Activated T-cell treated with anti-CD3 and anti-CD28 coated beads for 1 hour (primary cell): ENCODE measurements at regions not wholly inside any gene's neighbourhood (a gene's known extent, or its start where the extent isn't known, plus 50 kb on each side); places are given as distances from the start of the nearest gene placed in this dataset.

Experiments used
- DNase-seq: peaks from one replicate; pipeline ENCODE4 v3.0.0-alpha.2; 2020; ENCODE audit warnings: low read depth

DNA sequence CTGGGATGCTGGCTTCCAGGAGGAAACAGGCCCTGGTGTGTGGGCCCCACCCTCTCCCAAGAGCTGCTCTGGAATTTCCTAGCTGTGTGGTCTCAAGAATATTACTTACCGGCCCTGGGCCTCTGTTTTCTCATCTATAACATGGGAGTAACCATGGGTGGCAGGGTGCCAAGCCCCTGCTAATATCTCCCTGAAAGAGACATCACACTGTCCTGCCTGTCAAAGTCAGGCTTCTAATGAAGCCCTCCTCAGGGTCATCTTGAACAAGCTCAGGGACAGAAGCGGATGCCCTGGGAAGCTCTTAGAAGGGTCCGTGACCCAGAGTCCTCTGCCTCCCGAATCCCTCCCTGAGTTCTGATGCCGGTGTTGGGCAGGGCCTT, 173.2 kb upstream of the HDAC4 start:
- DNase-seq, result no peak

DNA sequence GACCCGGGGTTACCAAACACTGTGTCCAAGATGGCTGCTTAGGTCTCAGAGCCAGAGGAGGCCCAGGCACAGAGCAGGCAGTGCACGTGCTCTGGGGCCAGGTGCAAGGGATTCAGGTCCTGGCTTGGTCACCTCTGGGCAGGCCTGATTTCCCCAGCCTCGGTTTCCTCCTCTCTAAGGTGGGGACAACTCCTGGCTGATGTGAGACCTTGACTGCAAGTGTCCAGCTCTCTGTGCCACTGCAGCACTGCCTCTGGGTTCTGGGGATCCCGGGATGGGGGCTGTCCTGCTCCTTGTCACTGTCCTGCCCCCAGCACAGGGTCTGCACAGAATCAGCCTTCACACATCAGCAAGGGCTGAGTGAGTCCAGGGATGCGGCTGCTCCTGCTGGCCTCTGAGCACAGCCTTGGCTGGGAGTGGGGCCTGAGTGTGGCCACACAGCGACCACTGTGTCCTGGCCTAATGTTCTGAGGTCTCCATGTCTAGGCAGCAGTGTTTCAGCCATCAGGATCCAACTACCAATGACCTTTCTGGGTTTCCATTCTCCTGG, 170.2 kb upstream of the HDAC4 start:
- DNase-seq, result no peak

DNA sequence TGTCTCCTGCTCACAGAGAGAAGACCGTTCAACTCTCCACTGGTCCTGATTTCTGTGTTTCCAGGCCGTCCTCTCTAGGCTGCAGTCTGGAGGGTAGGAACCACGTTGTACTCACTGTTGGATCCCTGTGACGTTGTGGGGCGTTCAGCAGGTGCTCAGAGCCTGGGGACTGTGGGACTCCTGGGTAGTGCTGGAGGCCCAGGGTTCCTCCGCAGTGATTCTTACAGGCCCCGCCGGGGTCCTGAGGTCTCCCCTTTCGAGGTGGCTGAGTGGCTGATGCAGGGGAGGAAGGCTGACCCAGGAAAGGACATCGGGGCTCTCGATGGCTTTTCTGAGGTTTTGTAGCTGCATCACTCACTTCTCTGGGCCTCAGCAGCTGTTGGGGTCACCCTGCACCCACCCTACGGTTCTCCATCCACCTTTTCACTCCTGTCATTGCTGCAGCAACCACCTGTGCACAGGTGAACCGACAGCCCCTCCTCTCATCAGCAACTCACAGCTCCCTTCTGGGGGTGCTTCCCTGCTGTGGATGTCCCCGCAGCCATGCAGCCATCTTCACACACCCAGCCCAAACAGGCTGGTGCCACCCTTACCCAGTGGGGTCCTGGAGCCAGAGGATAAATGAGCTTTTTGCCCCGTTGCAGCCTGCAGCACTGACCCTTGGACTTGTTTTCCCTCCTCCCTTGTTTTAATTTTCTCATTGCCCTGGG, 169.6 kb upstream of the HDAC4 start:
- DNase-seq, result no peak

DNA sequence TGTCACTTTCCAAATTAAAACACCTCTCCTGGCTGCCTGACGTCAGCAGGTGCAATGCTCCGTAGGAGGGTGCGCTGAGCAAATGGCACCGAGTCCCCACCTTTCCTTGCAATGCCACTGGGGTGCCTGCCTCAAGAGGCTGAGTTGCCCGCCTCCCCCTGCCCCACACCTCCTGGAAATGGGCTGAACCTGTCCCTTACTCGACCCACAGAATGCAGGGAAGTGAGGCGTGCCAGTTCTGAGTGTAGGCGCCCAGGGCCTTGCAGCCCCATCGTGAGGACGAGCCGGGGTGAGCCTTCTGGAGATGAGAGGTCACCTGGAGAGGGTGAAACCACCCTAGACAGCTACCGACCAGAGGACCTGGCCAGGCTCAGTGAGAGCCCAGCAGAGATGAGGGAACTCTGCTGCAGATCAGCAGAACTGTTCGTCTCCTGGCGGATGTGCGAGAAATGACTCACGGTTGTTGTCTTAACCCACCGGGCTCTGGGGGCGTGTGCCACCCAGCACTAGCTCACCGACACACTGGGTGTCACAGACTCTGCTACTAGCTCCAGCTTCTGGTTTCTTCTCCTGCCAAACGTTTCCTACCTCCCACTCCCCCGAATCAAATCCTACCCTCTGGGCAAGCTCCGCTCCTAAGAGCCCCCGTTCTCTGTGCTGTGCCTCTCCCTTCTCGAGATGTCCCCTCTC, 168.7 kb upstream of the HDAC4 start:
- no peak for DNase-seq

DNA sequence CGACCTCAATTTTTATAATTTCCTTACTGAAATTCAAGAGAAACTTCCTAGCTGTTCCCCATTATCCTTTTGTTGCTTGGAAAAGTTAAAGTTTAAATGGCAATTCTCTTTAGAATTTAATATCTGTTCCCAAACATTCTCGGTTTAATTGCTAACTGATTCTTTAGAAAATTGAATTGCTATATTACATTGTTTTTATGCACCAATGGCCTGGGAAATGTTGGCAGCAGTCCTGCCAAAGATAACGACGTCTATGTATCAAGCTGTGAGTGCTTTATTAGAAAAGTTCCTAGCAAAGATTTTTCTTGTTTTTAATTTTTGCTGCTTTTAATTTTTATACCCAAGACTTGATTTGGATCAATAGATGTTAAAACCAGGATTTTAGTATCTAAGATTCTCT, 167.8 kb upstream of the HDAC4 start:
- no peak for DNase-seq

DNA sequence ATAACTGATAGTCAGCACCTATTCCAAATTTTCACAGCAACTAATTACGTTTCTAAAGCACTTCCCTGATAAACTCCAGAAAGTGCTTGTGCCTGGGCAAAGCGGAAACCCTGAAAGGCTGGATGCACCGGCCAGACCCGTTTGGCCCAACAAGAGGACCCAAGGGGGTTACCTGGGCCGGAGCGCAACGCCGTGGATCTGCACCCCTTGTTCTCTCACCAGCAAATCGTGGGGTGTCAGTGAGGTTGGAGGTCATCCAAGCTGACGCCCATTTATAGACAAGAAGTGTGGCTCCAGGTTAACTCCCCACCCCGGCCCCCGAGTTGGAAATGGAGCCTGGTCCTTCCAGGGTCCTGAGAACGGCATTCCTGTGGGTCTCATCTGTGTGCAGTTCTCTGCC, 167.0 kb upstream of the HDAC4 start:
- no peak for DNase-seq

DNA sequence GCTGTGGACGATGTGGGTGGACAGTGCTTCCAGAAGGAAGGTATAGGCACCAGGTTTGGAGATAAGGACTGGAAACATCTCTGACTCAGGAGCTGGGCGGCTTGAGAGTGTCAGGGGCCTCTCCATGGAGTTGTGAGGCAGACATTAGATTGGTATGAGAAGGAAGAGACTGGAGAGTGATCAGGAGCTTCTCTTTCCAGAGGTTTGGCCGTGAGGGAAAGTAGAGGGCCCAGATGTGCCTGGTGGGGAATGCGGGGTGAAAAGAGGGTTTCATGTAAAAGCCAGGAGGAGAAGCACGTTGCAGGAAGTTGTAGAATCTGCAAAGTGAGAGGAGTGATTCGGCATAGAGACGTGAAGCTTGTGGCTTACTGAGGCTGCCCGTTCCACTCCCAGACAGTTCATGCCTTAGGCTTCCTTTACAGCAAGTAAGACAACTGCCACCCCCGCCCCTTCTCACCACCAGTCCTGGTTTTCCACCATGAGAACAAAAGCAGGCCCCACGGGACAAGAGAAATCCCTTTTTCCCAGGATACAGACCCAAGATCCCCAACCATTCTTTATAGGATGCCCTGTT, 166.3 kb upstream of the HDAC4 start:
- no peak for DNase-seq

DNA sequence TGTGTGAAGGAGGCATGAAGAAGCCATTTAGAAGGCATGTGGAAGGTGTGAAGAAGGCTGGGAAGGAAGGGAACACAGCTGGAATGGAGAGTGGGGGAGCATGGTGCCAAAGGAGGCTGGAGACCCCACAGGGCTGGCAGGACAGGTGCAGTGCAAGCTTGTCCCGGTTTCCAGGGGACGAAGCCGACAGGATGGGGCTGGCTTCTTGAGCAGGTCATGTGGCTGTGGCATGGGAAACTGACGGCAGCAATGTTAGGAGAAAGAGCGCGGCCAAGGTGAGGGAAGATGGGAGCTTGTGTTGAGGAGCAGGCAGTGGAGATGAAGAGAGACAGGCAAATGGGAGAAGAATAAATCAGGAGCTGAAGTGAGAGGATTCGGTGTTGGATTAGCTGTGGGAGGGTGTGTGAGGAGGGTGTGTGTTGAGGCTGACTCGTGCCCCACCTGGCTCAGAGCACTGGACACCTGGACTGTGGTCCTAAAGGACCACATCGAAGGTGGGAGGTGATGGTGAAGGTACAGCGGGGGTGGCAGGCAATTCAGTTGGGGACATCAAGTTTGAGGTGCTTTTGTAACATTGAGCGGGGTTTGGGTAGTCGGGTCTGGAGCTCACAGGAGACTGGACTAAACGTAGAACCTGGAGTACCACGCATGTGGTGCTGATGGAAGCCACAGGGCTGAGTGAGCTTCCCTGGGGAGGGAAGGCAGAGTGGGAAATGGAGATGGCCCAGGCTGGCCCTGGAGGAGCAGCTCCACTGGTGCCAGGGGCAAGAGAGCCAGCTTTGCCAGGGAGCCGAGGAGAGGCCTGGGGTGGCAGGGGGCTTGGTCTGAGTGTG, 165.6 kb upstream of the HDAC4 start:
- no peak for DNase-seq

DNA sequence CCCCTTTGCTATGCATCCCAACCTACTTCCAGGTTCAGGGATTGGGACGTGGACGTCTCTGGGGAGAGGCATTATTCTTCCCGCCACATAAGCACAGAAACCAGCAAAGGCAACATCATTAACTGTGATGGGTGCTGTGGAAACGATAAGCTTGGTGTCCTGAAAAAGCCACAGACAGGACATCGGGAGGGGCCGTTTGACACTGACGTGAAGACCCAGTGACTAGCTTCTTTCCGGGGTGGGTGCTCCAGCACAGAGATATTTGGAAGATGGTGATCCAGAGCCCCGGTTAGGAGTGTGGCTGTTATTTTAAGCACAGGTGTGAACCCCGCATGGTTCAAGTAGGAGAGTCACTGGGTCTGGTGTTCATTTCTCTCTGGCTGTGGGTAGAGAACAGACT, 163.8 kb upstream of the HDAC4 start:
- no peak for DNase-seq

DNA sequence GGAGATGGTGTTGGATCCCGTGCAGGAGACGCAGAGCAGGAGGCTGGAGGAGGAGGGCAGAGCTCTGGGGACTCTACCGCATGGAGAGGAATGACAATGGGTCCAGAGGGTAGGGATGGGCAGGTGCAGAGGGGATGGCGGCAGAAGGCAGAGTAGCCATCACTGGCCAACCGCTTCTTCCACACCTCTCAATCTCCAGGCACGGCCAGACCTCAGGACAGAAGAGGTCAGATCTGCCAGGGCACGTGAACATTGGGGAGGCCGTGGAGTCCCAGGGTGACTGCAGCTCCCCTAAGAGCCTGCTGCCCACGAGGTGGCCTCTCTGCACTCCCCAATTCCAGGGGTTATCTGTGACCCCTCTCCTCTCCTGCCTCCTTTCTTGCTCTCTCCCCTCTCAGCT, 162.7 kb upstream of the HDAC4 start:
- no peak for DNase-seq

DNA sequence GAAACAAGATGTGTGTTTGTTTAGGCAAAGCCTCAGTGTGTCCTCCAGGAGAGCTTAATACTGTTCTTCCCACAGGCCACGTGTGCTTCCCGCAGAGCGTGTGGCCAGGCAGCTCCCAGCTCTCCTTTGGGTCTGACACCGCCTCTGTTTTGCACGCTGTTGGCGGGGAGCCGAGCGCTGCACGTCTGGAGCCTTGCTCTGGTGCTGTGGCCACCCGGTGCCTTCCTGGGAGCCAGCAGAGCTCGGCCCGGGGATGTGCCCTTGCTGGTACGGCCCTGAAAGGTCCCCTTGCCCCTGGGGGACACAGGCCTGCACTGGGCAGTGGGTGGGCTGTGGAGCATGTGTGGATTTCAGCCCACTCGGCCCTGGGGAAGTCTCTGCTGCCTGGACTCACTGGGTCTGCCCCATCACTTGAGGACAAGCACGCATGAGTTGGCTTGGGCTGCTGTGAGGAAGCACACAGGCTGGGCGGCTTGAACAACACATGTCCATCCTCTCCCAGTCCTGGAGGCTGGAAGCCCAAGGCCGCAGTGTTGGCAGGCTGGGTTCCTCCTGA, 160.7 kb upstream of the HDAC4 start:
- DNase-seq, result no peak

DNA sequence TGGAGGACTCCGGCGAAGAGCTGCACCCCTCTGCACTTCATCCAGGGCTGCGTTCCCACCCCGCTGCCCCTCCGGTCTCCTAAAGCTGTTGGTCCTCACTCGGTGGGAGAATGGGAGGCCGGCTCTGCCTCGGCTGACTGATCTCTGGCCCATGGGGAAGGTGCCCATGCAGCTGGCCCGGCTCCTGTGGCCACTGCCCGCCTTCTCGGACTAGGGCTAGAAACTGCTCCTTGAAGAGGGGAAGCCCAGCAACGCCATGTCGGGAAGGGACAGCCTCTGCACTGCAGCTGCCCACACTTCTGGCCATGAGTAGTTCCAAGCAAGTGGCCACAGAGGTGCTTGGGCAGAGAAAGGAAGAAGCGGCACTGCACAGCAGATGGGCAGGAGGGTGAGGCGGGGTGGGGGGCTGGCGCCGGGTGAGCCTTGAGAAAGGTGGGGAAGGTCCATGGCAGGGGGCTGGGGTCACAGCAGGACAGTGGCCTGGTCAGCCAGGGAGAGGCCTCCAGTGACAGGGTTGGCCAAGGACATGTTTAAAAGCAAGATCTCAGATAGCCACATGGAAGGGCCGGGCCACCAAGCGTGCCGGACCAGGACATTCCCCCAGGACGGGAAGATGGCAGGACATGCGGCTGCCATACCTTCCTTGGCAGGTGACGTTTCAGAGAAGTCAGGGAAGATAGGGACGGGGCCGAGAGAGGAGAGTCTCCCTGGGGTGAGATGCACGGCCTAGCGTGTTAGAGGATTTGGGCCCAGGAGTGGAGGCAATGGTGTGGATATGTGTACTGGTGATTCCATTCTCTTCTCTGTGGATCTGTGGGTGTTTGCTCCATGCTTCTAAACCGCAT, 158.8 kb upstream of the HDAC4 start:
- no peak for DNase-seq

DNA sequence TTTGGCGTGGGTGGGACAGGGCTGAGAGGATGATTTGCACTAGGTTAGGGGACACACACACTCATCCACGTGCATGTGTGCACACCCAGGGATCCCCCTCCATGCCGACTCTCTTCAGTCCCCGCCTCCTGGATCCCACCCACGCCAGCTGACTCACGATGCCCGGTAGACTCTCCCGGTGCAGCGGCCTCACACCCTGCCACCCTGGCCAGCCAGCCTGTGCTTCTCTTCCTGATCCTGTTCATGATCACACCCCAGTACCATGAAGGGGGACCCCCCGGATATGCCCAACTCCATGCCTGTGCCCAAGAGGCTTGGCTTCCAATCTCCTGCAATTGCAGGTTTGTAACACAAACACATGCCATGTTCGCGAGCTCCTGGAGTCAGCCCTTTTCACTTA, 157.8 kb upstream of the HDAC4 start:
- DNase-seq, result no peak

DNA sequence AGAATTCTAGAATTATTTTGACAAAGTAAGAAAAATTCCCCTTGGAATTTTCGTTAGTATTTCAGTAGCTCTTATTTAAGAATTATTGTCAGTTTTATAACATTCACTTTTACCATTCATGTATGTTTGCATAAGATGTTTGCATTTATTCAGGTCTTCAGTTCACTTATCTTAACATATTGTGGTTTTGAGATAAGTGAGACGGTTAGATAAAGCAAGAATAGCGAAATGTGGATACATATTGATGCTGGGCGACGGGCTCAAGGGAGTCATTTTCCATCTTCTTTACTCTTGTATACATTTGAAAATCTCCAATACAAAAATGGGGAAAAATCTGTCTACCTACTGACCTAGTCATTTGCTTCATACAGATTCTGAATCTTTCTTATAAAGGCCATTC, 156.7 kb upstream of the HDAC4 start:
- no peak for DNase-seq

DNA sequence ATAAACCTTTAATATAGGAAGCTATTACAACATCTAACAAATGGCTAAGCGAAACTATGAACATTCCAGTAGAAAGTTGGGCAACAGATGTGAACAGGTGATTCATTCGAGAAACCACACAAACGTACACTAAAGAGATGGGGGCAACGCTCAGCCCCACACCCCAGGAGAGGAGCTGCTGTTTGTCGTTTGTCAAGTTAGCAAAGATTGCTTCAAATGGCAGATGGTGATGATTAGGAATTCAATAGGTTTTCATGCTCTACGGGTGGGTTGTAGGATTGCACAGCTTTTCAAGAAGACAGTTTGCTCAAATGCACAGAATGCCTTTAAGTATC, 154.7 kb upstream of the HDAC4 start:
- DNase-seq, result no peak

DNA sequence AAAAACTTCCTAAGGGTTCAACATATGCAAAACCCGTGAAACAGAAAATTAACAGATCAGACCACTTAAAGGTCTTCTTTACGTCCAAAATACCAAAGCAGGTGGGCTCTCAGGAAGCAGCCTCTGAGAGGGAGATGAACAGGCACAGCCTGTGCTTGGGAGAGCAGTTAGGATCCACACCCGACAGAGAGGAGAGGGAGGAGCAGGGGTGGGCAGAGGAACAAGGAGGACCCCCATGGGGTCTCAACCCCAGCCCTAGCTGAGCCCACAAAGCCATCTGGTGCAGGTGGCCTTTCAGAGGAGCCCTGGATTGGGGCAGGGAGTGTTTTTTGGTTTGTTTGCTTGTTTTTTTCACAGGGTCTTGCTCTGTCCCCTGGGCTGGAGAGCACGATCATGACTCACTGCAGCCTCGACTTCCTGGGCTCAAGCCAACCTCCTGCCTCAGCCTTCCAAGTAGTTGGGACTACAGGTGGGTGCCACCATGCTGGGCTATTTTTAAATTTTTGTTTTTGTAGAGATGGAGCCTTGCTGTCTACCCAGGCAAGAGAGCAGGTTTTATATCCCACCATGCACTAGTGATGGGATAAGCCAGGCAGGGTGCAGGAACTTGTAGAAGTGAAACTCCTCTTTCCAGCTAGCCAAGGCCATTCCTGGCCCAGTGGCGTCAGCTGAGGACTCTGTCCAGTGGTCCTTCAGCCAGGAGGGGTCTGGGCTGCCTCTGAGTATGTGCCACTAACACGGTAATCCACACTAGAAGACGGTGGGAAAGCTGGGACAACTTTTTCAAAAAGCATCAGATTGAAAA, 154.1 kb upstream of the HDAC4 start:
- DNase-seq, result no peak

DNA sequence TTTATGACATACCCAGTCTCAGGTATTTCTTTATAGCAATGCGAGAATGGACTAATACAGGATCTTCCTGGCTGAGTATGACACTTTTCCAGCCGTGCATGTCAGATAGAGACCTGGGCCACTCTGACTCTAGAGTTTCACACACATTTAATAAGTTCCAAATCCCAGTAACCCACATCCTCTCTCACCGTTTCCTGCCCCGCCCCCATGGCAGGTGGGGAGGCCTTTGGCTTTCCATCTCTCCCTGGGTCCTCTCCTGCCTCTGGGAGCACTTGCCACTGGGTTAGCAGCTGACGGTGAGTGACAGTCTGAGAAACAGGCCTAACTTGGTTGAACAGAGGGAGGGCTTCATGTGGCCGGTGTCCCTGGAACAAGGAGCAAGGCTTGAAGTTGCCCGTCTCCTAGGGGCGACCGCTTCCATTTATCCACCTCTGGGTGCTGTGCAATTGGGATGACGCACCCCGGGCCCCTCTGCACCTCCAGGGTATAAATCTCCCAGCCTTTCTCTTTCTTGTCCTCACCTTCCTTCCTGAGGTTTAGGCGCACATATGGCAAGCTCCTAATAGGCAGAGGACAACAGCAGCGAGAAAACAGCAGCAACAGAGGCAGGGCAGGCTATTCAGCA, 152.7 kb upstream of the HDAC4 start:
- DNase-seq, result no peak

DNA sequence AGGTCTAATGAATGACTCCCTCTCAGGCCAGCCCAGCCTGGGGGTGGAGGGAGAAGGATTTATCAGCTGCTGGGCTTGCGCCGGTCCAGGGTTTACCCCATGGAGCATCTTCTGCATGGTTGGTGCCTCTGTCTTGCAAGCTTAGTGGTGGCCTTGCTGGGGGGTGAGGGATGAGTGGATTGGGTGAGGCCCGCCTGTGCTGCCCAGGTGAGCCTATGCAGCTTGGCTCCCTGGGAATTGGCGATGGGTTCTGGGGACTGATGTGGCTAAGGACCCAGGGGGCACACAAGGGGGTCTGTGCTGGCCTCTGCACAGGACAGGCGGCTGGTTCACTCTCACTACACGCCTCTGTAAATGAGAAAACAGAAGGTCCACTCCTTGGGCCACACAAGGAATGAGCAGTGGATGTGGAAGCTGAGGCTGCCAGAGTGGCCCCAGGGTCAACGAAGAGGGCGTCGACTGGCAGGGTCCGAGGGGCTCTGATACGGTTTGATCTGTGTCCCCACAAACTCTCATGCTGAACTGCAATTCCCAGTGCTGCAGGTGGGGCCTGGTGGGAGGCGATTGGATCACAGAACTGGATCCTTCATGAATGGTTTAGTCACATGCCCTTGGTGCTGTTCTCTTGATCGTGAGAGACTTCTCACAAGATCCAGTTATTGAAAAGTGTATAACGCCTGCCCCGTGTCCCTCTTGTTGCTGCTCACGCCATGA, 151.6 kb upstream of the HDAC4 start:
- DNase-seq, result no peak

DNA sequence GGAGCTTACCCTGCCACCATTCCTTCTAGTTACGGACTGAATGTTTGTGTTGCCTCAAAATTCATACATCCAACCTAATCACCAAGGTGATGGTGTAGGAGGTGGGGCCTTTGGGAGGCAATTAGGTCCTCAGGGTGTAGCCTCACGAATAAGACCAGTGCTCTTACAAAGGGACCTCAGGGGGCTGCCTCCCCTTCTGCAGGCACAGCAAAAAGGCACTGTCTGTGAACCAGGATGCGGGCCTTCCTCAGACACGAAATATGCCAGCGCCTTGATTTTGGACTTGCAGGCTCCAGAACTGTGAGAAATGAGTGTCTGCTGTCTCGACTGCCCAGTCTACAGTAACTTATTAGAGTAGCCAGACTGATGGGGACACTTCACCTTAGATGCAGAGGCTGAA, 150.4 kb upstream of the HDAC4 start:
- DNase-seq, result no peak
